ENCODE measurements at regions not wholly inside any gene's neighbourhood (a gene's known extent, or its start where the extent isn't known, plus 50 kb on each side); places are given as distances from the start of the nearest gene placed in this dataset.

GRCh38 chr12:94762943-94763342, 112.6 kb upstream of the TMCC3 start:
- intact Hi-C loops (cut with micrococcal nuclease) = no loop called here
- no peak for ATAC-seq
- DNase-seq = no peak

- DNase-seq (no peak), ATAC-seq (no peak)
- intact Hi-C loops (cut with micrococcal nuclease) = no loop called here
These were observed 112.0 kb upstream of the TMCC3 start for GRCh38 chr12:94762259-94762942.

DNA sequence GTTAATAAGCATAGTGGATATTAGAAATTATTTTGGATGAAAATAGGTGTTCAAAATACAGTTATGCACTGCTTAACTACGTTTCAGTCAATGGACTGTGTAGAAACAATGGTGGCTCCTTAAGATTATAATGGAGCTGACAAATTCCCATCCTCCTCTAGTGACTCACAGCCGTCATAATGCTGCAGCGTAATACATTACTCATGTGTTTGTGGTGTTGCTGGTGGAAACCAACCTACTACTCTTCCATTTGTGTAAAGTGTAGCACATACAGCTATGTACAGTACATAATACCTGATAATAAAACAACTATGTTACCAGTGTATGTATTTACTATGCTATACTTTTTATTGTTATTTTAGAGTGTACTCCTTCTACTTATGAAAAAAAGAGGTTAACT, 111.2 kb upstream of the TMCC3 start:
- DNase-seq (no peak), ATAC-seq (no peak)
- intact Hi-C loops (cut with micrococcal nuclease) = no loop called here

DNA sequence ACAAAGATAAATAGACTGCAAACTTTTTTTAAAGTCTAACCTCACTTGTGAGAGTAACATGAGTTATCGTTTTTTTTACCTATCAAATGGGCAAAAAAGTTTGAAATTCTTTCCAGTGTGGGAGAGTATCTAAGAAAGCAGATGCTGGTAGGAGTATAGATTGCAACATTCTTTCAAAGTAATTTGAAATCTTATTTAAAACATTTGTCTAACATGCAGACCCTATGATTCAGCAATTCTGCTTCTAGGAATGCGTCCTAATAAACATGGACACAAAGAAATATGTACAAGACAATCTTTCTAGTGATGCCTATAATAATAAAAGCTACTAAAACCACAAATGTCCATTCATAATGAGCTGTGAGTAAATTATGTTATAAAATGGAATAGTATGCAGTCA, 110.4 kb upstream of the TMCC3 start:
- intact Hi-C loops (cut with micrococcal nuclease) = no loop called here
- ATAC-seq = no peak

DNA sequence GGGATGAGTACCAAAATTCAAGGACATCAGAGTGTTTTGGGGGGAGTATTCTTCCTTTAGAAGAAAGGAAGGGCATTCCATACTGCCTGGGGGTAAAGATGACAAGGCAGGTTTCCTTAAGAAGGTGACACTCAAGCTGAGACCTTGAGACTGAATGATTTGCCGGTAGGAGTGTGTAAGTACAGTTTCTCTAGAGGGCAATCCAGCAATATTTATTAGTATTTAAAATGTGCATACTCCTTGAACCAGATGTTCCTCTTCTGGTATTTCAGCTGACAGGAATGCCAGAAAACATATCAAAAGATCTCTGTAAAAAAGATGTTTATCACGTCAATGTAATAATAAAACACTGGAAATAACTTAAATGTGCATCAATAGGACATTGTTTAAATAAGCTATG, 106.4 kb upstream of the TMCC3 start:
- ATAC-seq = no peak
- DNase-seq = no peak
- intact Hi-C loops (cut with micrococcal nuclease) = no loop called here

More for the DNA sequence above, 110.4 kb upstream of the TMCC3 start:
- no peak for DNase-seq

DNA sequence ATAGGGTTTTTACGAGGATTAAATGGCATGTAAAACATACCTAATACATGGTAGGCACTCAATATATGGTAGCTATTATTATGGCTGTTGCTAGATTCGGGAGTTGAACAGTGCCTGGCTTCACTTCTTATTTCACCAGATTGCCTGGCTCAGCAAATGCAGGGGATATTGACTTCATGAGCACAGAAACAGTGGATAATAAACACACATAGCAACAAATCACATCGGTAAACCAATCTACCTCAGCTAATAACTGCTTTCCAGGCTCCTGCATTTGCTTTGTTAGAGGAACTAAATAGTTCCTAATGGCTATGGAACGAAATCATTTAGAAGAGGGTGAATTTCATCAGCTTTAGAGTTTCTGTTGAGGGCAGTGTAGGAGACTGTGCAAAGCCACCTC, 105.2 kb upstream of the TMCC3 start:
- intact Hi-C loops (cut with micrococcal nuclease) = no loop called here
- DNase-seq = no peak
- ATAC-seq = no peak

GRCh38 chr12:94754653-94755052, 104.3 kb upstream of the TMCC3 start:
- no peak for ATAC-seq
- intact Hi-C loops (cut with micrococcal nuclease) = no loop called here
- no peak for DNase-seq

GRCh38 chr12:94753036-94753679, 102.8 kb upstream of the TMCC3 start:
- DNase-seq = no peak
- peak; percentile 32 for ATAC-seq
- intact Hi-C loops (cut with micrococcal nuclease) = no loop called here

DNA sequence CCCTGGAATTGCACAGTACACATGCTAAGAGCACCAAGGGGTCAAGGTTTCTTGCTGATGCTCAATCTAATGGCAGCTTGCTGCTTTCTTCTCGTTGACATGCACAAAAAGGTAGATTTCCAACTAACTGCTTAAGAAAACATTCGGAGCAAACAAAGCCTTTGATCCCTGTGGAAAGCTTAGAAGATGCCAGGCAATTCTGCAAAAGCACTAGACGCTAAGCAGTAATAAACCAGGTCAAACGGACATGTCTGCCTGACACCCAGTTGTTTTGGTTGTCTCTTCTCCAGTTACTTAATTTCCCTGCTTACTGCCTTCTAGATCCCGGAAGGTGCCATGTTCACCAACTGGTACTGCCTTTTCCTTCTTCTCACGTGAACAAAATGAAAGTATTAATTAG, 100.5 kb upstream of the TMCC3 start:
- intact Hi-C loops (cut with micrococcal nuclease) = no loop called here
- DNase-seq = no peak
- ATAC-seq = no peak

- no peak for DNase-seq
- no peak for ATAC-seq
- intact Hi-C loops (cut with micrococcal nuclease) = no loop called here
These were observed 99.5 kb upstream of the TMCC3 start for GRCh38 chr12:94749890-94750289.

- intact Hi-C loops (cut with micrococcal nuclease) = no loop called here
- no peak for ATAC-seq
- DNase-seq = no peak
These were observed 99.1 kb upstream of the TMCC3 start for GRCh38 chr12:94749455-94749854.

GRCh38 chr12:94748726-94749421, 98.5 kb upstream of the TMCC3 start:
- DNase-seq (no peak), ATAC-seq (no peak)
- intact Hi-C loops (cut with micrococcal nuclease) = no loop called here

DNA sequence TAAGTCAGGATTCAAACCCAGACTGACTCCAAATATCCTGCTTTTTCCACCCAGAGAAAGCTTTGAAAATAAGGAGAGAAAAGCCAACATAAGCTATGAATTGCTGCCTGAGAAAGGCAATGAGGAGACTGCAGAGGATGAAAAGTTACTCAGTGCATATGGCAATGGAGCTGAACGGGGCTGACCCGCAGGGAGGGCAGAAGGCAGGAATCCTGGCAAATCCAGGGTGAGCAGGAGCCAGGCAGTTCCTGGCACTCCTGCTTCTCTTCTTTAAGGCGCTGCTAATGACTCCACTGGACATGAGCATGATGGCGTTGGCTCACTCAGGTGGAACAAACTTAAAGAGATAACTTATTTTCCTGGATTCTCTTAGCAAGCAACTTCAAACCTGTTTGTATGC, 95.2 kb upstream of the TMCC3 start:
- intact Hi-C loops (cut with micrococcal nuclease) = no loop called here
- DNase-seq = no peak
- ATAC-seq = no peak

GRCh38 chr12:94743174-94743573, 92.8 kb upstream of the TMCC3 start:
- no peak for ATAC-seq

DNA sequence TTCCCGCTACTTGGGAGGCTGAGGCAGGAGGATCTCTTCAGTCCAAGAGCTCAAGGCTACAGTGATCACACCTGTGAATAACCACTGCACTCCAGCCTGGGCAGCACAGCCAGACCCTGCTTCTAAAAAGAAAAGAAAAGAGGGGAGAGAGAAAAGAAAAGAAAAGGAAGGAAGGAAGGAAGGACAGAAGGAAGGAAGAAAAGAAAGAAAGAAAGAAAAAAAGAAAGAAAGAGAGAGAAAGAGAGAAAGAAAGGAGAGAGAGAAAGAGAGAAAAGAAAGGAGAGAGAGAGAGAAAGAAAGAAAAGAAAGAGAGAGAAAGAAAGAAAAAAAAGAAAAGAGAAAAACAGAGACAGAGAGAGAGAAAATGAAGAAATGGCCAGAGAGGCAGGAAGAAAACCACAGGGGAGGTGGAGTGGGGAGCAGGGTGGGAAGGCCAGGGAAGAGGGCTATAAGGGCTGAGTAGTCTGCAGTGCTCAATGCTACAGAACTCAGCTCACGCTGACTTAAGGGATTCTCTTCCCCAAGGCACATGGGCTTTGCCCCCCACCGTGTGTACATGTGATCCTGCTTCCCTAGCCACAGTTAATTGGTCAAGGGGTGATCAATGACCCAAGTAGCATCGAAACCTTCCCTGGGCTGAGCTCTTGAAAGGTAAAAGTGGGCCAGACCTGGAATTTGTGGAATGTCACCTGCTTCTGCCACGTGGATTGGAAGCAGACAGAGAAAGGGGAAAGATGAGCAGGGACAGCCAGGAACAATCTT, 90.4 kb upstream of the TMCC3 start:
- DNase-seq = no peak
- no peak for ATAC-seq
- intact Hi-C loops (cut with micrococcal nuclease) = no loop called here

More at GRCh38 chr12:94743174-94743573, 92.8 kb upstream of the TMCC3 start:
- DNase-seq = no peak
- intact Hi-C loops (cut with micrococcal nuclease) = no loop called here

GRCh38 chr12:94736820-94737219, 86.5 kb upstream of the TMCC3 start:
- intact Hi-C loops (cut with micrococcal nuclease) = no loop called here

DNA sequence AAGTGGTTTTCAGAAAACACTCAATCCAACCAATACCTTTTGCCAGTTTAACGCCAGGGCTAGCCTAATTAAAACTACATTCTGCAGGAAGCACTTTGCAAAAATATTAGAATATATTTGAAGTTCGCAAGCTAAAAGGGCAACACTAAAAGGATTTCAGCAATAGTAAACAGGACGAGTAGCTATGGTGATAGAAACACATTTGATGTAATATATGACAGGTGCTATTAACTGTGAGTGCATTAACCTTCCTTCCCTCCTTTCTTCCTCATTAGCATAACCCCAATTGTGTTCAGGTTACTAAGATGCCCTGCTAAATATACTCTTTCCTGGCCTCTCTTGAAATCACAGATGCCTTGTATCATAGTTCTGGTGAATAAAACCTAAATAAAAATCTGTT, 85.6 kb upstream of the TMCC3 start:
- ATAC-seq (no peak), DNase-seq (no peak)
- intact Hi-C loops (cut with micrococcal nuclease) = no loop called here

More at GRCh38 chr12:94736820-94737219, 86.5 kb upstream of the TMCC3 start:
- no peak for DNase-seq
- no peak for ATAC-seq

DNA sequence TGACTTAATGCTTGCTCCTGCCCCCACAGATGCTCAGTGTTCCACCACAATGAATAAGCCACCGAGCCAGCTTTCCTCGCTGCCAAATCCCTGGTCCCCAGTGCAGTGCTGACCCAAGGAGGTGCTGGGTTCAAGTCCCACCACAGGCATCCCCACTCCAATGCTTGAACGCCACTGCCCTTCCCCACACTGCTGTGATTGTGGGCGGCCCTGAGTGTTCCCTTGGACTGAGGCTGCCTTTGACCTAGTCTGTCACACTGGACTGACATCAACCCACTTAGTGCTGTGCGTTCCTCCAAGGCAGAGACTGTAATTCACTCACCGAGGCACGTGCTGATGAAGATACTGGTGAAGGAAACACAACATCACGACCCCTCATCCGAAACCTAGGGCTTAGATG, 83.4 kb upstream of the TMCC3 start:
- ATAC-seq (no peak), DNase-seq (no peak)
- intact Hi-C loops (cut with micrococcal nuclease) = no loop called here

DNA sequence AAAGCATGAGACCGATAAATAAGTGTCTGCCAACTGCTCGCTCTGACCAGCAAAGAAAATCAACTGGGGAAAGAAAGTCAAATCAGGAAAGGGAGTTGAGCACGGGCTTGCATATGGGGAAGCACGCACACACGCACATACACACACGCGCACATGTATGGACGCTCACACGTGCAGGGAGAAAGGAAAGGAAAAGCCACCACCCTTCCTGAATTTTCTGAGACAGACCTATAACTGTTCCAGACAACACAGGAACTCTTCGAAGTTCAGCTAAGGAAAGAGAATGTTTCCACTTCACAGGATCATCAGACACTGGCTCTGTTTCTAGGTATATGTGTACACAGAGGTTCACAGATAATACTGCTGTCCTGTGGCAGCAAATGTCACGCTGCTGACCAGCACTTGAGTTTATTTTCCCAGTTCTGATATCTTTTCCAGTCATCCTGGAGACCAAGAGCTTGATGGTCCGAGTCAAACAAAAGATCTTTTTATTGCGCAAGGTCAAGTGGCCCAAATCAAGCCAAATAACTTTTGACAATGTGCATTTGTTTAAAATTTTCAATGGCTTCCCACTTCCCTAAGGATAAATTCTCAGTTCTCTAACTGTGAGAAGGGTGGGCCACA, 82.1 kb upstream of the TMCC3 start:
- peak; percentile 25 for ATAC-seq
- DNase-seq = no peak
- intact Hi-C loops (cut with micrococcal nuclease) = no loop called here
